Neural progenitor cell (in vitro differentiated cells): ENCODE measurements at regions not wholly inside any gene's neighbourhood (a gene's known extent, or its start where the extent isn't known, plus 50 kb on each side); places are given as distances from the start of the nearest gene placed in this dataset.

ENCODE experiments used
- EZH2phosphoT487 ChIP-seq: fragments of 200-600 bp; sonication (generic); IDR thresholded peaks from 2 replicates; pipeline ENCODE4 v1.6.1; 2017; ENCODE audit warnings: antibody characterized with exemption
- TF ChIP-seq, protein P1 (sequence below): fragments of 200-600 bp; sonication (generic); IDR thresholded peaks from 2 replicates; pipeline ENCODE4 v1.5.1; 2017; ENCODE audit warnings: antibody characterized with exemption, mild to moderate bottlenecking

DNA sequence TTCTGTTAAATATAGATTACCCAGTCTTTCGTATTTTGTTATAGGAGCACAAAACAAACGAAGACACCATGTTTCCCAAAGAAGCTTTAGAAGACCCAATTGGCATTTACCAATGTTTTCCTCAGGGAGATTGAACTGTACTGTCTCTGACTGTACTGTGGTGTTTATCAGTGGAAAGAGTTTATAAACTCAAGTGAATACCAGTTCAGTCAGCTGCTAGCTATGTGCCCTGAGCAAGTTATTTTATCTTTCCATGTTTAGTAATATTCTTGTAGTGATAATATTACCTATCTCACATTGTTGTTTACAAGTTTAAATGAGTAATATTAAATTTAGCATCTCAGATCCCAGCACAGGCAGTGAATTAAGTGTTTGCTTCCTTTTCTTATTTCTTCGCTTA is 773.2 kb downstream of the KCNA4 start:
- TF ChIP-seq, protein P1, sequence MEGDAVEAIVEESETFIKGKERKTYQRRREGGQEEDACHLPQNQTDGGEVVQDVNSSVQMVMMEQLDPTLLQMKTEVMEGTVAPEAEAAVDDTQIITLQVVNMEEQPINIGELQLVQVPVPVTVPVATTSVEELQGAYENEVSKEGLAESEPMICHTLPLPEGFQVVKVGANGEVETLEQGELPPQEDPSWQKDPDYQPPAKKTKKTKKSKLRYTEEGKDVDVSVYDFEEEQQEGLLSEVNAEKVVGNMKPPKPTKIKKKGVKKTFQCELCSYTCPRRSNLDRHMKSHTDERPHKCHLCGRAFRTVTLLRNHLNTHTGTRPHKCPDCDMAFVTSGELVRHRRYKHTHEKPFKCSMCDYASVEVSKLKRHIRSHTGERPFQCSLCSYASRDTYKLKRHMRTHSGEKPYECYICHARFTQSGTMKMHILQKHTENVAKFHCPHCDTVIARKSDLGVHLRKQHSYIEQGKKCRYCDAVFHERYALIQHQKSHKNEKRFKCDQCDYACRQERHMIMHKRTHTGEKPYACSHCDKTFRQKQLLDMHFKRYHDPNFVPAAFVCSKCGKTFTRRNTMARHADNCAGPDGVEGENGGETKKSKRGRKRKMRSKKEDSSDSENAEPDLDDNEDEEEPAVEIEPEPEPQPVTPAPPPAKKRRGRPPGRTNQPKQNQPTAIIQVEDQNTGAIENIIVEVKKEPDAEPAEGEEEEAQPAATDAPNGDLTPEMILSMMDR = no peak
- no peak for TF ChIP-seq EZH2phosphoT487
